Activated CD8-positive, alpha-beta T cell treated with anti-CD3 and anti-CD28 coated beads for 36 hours (primary cell): ENCODE measurements at regions not wholly inside any gene's neighbourhood (a gene's known extent, or its start where the extent isn't known, plus 50 kb on each side); places are given as distances from the start of the nearest gene placed in this dataset.

Experiments
- ATAC-seq: fragments of 200-7000 bp; cut with Tn5 transposase; one replicate; pipeline ENCODE4 v1.10.0; 2021; ENCODE audit warnings: mild to moderate bottlenecking, moderate library complexity
- CTCF ChIA-PET: fragments of 350-600 bp; sonication (Branson Sonifier 250); formaldehyde crosslinking; loops from one replicate; lab custom pipeline; 2021; ENCODE audit warnings: antibody characterized with exemption; lab: Charles Lee
- POLR2A ChIA-PET: fragments of 350-600 bp; sonication (Branson Sonifier 250); formaldehyde crosslinking; loops from one replicate; lab custom pipeline; 2021; ENCODE audit warnings: antibody characterized with exemption; lab: Charles Lee
- DNase-seq: peaks from one replicate; pipeline ENCODE4 v3.0.0-alpha.2; 2020
- H3K27ac Mint-ChIP-seq: one replicate; pipeline ENCODE4 v1.8.0; 2021; ENCODE audit warnings: mild to moderate bottlenecking, mixed read lengths
- H3K27me3 Mint-ChIP-seq: one replicate; pipeline ENCODE4 v1.8.0; 2021; ENCODE audit warnings: mixed read lengths
- H3K36me3 Mint-ChIP-seq: one replicate; pipeline ENCODE4 v1.8.0; 2021; ENCODE audit warnings: low read depth, mixed read lengths
- H3K4me1 Mint-ChIP-seq: one replicate; pipeline ENCODE4 v1.8.0; 2021; ENCODE audit warnings: low read depth, mixed read lengths
- H3K4me3 Mint-ChIP-seq: one replicate; pipeline ENCODE4 v1.8.0; 2021; ENCODE audit warnings: mild to moderate bottlenecking, moderate library complexity, mixed read lengths
- H3K9me3 Mint-ChIP-seq: one replicate; pipeline ENCODE4 v1.8.0; 2021; ENCODE audit warnings: mixed read lengths
- CTCF ChIP-seq: fragments of 200-600 bp; IDR thresholded peaks from one replicate; pipeline ENCODE4 v1.8.0; 2022; ENCODE audit warnings: antibody characterized with exemption, mild to moderate bottlenecking
- intact Hi-C: fragments of 100-400 bp; cut with micrococcal nuclease; formaldehyde crosslinking; loops from one replicate; pipeline ENCODE4 v1.10.0; 2022

DNA sequence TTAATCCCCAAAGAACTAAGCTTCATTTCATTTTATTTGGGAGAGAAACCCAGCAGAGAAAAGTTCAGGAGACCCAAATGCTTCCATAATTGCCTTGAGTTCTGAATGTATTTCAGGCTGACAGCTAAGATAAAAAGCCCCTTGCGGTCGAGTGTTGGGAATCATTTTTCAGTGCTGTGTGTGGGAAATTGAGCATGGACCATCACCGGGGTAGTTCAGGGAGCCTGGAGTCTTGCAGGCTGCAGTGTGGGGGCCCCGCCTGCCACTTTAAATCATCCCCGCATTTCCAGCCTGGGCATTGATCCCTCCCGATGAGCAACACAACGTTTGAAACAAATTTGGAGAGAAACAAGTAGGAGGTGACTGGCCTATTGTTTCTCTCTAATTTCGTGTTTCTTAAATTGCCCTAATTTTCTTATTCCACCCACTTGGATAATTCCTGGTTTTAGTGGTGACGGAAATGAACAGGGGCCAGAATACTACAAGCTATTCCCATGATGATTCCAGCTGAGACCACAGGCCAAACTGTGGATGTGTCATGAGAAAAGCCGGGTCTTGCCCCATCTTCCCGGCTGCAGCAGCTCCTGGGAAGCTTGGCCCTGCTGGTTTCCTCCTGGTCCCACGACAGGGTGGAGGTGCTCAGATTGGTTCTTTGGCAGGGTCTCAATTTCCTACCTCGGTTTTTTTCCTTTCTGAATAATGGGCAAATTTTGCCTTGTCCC, 75.1 kb downstream of the FOXL1 start:
- TF ChIP-seq CTCF, result no peak
- no peak for DNase-seq
- no peak overlapping the region for H3K27ac Mint-ChIP-seq
- no peak overlapping the region for H3K4me3 Mint-ChIP-seq
- peaks cover 2% of the 10 kb centered on the region for H3K9me3 Mint-ChIP-seq
- no peaks in the 10 kb centered on the region for H3K36me3 Mint-ChIP-seq
- ChIA-PET POLR2A (no interaction called here), CTCF (no interaction called here)
- intact Hi-C loops, result no loop called here
- no peak for ATAC-seq
- no peaks in the 10 kb centered on the region for H3K4me1 Mint-ChIP-seq
- H3K27me3 Mint-ChIP-seq, result peaks cover 7% of the 10 kb centered on the region

DNA sequence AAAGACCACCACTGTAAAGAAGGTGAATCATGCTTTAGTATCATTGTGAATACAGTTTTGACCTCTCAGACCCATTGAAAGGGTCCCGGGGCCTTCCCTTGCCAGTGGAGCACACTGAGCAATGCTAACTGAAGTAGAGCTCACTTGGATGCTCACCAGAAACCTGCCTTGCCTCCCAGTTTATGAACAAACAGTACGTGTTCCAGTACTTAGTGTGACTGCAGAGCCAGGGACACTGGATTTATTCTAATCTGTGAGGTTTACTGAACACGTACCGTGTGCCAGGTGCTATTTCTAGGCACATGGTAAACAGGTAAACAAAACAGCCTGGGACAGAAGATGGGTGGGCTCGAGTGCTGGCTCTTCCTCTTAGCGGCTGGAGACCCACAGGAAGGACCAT, 79.6 kb downstream of the FOXL1 start:
- no peaks in the 10 kb centered on the region for H3K36me3 Mint-ChIP-seq
- ChIA-PET CTCF (no interaction called here), POLR2A (no interaction called here)
- H3K4me1 Mint-ChIP-seq, result no peaks in the 10 kb centered on the region
- H3K9me3 Mint-ChIP-seq, result peaks cover 4% of the 10 kb centered on the region
- H3K4me3 Mint-ChIP-seq, result no peak overlapping the region
- DNase-seq (no peak), ATAC-seq (no peak)
- H3K27ac Mint-ChIP-seq, result no peak overlapping the region
- peaks cover 12% of the 10 kb centered on the region for H3K27me3 Mint-ChIP-seq
- intact Hi-C loops, result no loop called here
- TF ChIP-seq CTCF, result no peak

DNA sequence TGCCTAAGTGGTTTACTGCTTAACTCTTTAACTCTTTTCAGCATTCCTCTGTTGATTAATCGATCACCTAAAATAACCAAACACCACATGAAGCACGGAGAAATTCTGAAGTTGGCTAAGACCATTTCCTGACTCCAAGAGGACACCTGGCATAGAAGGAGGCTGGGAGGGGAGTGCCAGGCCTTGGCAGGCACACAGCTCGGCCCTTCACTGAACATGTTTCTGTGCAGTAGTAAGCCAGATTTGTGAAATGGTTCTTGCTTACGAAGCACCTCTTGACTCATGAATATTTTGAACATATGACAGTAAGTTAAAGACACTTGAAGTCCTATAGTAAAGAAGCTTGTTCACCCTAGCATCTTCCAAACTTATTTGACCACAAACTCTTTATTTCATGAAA, 82.3 kb downstream of the FOXL1 start:
- ChIA-PET CTCF (no interaction called here), POLR2A (no interaction called here)
- Mint-ChIP-seq H3K9me3 (peaks cover 4% of the 10 kb centered on the region), H3K4me1 (peaks cover 22% of the 10 kb centered on the region), H3K27me3 (peaks cover 17% of the 10 kb centered on the region), H3K36me3 (no peaks in the 10 kb centered on the region), H3K4me3 (no peak overlapping the region), H3K27ac (no peak overlapping the region)
- intact Hi-C loops, result no loop called here
- DNase-seq (no peak), ATAC-seq (no peak)
- TF ChIP-seq CTCF, result no peak

DNA sequence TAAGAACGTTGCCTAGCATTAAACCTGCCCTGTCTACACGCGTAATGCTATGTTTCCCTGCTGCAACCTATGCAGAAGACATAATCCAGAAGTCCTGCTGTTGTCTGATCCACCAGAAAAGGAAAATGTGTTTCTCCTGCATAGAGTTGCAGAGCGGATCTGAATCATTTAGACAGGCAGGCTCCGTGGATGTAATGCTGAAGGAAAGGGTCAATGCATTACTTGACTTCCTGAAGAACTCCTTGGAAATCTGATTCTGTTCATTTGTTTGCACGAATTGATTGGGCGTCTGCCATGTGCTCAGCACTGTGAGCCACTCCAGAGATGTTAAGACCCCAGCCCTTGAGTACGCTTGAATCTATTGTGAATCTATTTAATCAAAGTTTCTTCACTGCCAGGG, 83.4 kb downstream of the FOXL1 start:
- H3K27me3 Mint-ChIP-seq, result peaks cover 25% of the 10 kb centered on the region
- H3K4me3 Mint-ChIP-seq, result no peak overlapping the region
- ATAC-seq (no peak), DNase-seq (no peak)
- peaks cover 7% of the 10 kb centered on the region for H3K9me3 Mint-ChIP-seq
- TF ChIP-seq CTCF, result no peak
- ChIA-PET CTCF (no interaction called here), POLR2A (no interaction called here)
- intact Hi-C loops, result no loop called here
- H3K4me1 Mint-ChIP-seq, result peaks cover 22% of the 10 kb centered on the region
- H3K27ac Mint-ChIP-seq, result no peak overlapping the region
- no peaks in the 10 kb centered on the region for H3K36me3 Mint-ChIP-seq

- H3K27ac Mint-ChIP-seq, result no peak overlapping the region
- ATAC-seq, result no peak
Measured at GRCh38 chr16:86662195-86662594, 83.8 kb downstream of the FOXL1 start.

More at GRCh38 chr16:86662195-86662594, 83.8 kb downstream of the FOXL1 start:
- no peak for TF ChIP-seq CTCF
- DNase-seq, result no peak
- ChIA-PET CTCF (no interaction called here), POLR2A (no interaction called here)
- Mint-ChIP-seq H3K9me3 (peaks cover 7% of the 10 kb centered on the region), H3K36me3 (no peaks in the 10 kb centered on the region), H3K4me3 (no peak overlapping the region), H3K4me1 (peaks cover 22% of the 10 kb centered on the region), H3K27me3 (peaks cover 27% of the 10 kb centered on the region)
- intact Hi-C loops, result no loop called here
